Activated CD8-positive, alpha-beta T cell treated with anti-CD3 and anti-CD28 coated beads for 36 hours (primary cell): ENCODE measurements at regions not wholly inside any gene's neighbourhood (a gene's known extent, or its start where the extent isn't known, plus 50 kb on each side); places are given as distances from the start of the nearest gene placed in this dataset.

Experiments used
- ATAC-seq: fragments of 200-7000 bp; cut with Tn5 transposase; one replicate; pipeline ENCODE4 v1.10.0; 2021; ENCODE audit warnings: mild to moderate bottlenecking, moderate library complexity
- CTCF ChIA-PET: fragments of 350-600 bp; sonication (Branson Sonifier 250); formaldehyde crosslinking; loops from one replicate; lab custom pipeline; 2021; ENCODE audit warnings: antibody characterized with exemption; lab: Charles Lee
- POLR2A ChIA-PET: fragments of 350-600 bp; sonication (Branson Sonifier 250); formaldehyde crosslinking; loops from one replicate; lab custom pipeline; 2021; ENCODE audit warnings: antibody characterized with exemption; lab: Charles Lee
- DNase-seq: peaks from one replicate; pipeline ENCODE4 v3.0.0-alpha.2; 2020
- H3K27ac Mint-ChIP-seq: one replicate; pipeline ENCODE4 v1.8.0; 2021; ENCODE audit warnings: mild to moderate bottlenecking, mixed read lengths
- H3K27me3 Mint-ChIP-seq: one replicate; pipeline ENCODE4 v1.8.0; 2021; ENCODE audit warnings: mixed read lengths
- H3K36me3 Mint-ChIP-seq: one replicate; pipeline ENCODE4 v1.8.0; 2021; ENCODE audit warnings: low read depth, mixed read lengths
- H3K4me1 Mint-ChIP-seq: one replicate; pipeline ENCODE4 v1.8.0; 2021; ENCODE audit warnings: low read depth, mixed read lengths
- H3K4me3 Mint-ChIP-seq: one replicate; pipeline ENCODE4 v1.8.0; 2021; ENCODE audit warnings: mild to moderate bottlenecking, moderate library complexity, mixed read lengths
- H3K9me3 Mint-ChIP-seq: one replicate; pipeline ENCODE4 v1.8.0; 2021; ENCODE audit warnings: mixed read lengths
- CTCF ChIP-seq: fragments of 200-600 bp; IDR thresholded peaks from one replicate; pipeline ENCODE4 v1.8.0; 2022; ENCODE audit warnings: antibody characterized with exemption, mild to moderate bottlenecking
- intact Hi-C: fragments of 100-400 bp; cut with micrococcal nuclease; formaldehyde crosslinking; loops from one replicate; pipeline ENCODE4 v1.10.0; 2022

DNA sequence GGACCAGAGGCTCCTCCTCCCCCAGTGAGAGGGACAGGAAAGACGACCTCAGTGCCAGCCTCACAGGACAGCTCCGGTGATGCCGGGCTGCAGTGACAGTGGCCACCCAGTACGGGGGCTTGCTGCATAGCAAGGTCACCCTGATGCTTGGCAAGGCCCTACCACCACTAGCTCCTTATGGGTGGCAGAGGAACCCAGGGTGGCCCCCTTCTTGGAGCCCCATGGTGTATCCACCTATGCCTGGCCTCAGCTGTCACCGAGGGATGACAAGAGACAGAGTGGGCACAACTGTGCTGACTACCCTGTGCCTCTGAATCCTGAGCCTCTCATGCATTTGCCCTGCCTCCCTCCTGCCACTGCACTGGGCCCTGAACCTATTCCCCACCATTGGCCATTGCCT lies 809.2 kb downstream of the TBC1D22A start:
- no peak for TF ChIP-seq CTCF
- Mint-ChIP-seq H3K4me1 (no peaks in the 10 kb centered on the region), H3K4me3 (no peak overlapping the region), H3K27me3 (no peaks in the 10 kb centered on the region), H3K9me3 (no peaks in the 10 kb centered on the region), H3K27ac (no peak overlapping the region), H3K36me3 (no peaks in the 10 kb centered on the region)
- ChIA-PET POLR2A (no interaction called here), CTCF (no interaction called here)
- ATAC-seq (no peak), DNase-seq (no peak)
- intact Hi-C loops: no loop called here

- intact Hi-C loops: no loop called here
- no peak overlapping the region for H3K27ac Mint-ChIP-seq
Observed at GRCh38 chr22:47570851-47571250, 808.4 kb downstream of the TBC1D22A start.

DNA sequence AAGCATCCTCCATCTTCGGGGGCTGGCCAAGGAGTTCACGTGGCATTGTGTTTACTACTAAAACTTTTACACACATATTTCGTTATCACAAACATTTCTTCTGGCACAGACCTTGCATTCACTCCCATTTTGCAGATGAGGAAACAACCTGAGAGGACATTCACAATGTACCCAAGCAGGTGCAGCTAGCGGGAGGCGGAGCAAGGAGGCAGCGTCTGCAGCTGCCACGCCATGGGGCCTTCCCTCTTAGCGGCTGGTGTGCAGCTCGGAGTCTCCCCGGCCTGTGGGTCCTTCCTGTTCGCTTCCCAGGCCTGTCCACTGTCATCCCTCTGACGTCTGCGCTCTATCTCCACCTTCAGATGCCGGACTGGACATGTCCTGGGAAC lies 807.8 kb downstream of the TBC1D22A start:
- H3K36me3 Mint-ChIP-seq: no peaks in the 10 kb centered on the region
- H3K4me1 Mint-ChIP-seq: no peaks in the 10 kb centered on the region
- DNase-seq (no peak), ATAC-seq (no peak)
- ChIA-PET POLR2A (no interaction called here), CTCF (no interaction called here)
- no peak overlapping the region for H3K27ac Mint-ChIP-seq
- no peaks in the 10 kb centered on the region for H3K27me3 Mint-ChIP-seq
- H3K4me3 Mint-ChIP-seq: no peak overlapping the region
- intact Hi-C loops: no loop called here
- TF ChIP-seq CTCF: no peak
- H3K9me3 Mint-ChIP-seq: no peaks in the 10 kb centered on the region

More at GRCh38 chr22:47570851-47571250, 808.4 kb downstream of the TBC1D22A start:
- H3K36me3 Mint-ChIP-seq: no peaks in the 10 kb centered on the region
- H3K27me3 Mint-ChIP-seq: no peaks in the 10 kb centered on the region
- H3K4me1 Mint-ChIP-seq: no peaks in the 10 kb centered on the region
- H3K9me3 Mint-ChIP-seq: no peaks in the 10 kb centered on the region
- ATAC-seq: no peak
- ChIA-PET CTCF (no interaction called here), POLR2A (no interaction called here)
- TF ChIP-seq CTCF: no peak
- no peak for DNase-seq
- H3K4me3 Mint-ChIP-seq: no peak overlapping the region

- H3K4me1 Mint-ChIP-seq: no peaks in the 10 kb centered on the region
- H3K36me3 Mint-ChIP-seq: no peaks in the 10 kb centered on the region
- CTCF ChIA-PET: no interaction called here
- no peak overlapping the region for H3K27ac Mint-ChIP-seq
- H3K9me3 Mint-ChIP-seq: no peaks in the 10 kb centered on the region
- H3K27me3 Mint-ChIP-seq: no peaks in the 10 kb centered on the region
- POLR2A ChIA-PET: no interaction called here
- TF ChIP-seq CTCF: no peak
- intact Hi-C loops: no loop called here
- H3K4me3 Mint-ChIP-seq: no peak overlapping the region
- DNase-seq: no peak
- no peak for ATAC-seq
Observed at GRCh38 chr22:47569389-47570299, 807.2 kb downstream of the TBC1D22A start.

- DNase-seq (no peak), ATAC-seq (no peak)
- Mint-ChIP-seq H3K27ac (no peak overlapping the region), H3K36me3 (no peaks in the 10 kb centered on the region), H3K9me3 (no peaks in the 10 kb centered on the region), H3K27me3 (no peaks in the 10 kb centered on the region), H3K4me1 (no peaks in the 10 kb centered on the region), H3K4me3 (no peak overlapping the region)
- ChIA-PET POLR2A (no interaction called here), CTCF (no interaction called here)
- no peak for TF ChIP-seq CTCF
- intact Hi-C loops: no loop called here
Observed at GRCh38 chr22:47568700-47569099, 806.2 kb downstream of the TBC1D22A start.
